ENCODE measurements at regions not wholly inside any gene's neighbourhood (a gene's known extent, or its start where the extent isn't known, plus 50 kb on each side); places are given as distances from the start of the nearest gene placed in this dataset. TPM values are rescaled to one million over a fixed set of nuclear protein-coding genes. Genes with fewer than 3 reads are reported as not detected.
A peak's percentile ranks its signal among the peaks of the same experiment; 100 is the strongest.

GRCh38 chr11:79493555-79494171, 52.8 kb upstream of the TENM4 start:
- Mint-ChIP-seq H3K27me3 (ENCODE audit: insufficient read depth, unreplicated experiment) (peaks cover 20% of the 10 kb centered on the region), H3K27ac (ENCODE audit: low read depth, unreplicated experiment) (no peak overlapping the region), H3K4me3 (ENCODE audit: unreplicated experiment) (no peak overlapping the region), H3K36me3 (ENCODE audit: insufficient read depth, unreplicated experiment) (no peaks in the 10 kb centered on the region), H3K4me1 (ENCODE audit: insufficient read depth, unreplicated experiment) (peaks cover 7% of the 10 kb centered on the region), H3K9me3 (ENCODE audit: unreplicated experiment) (no peaks in the 10 kb centered on the region)
- ChIA-PET CTCF (interaction anchor here (0.6 to 7.0 kb wide), 76 partner anchors 11 to 1745 kb away, joined by 3 to 170 read pairs (median 4); partner anchors contain the start of gene TENM4), POLR2A (no interaction called here)
- DNase-seq (ENCODE audit: unreplicated experiment), result peak; percentile 78
- intact Hi-C loops (cut with micrococcal nuclease), result loop anchor here (1.0 to 2.0 kb wide), 4 partner anchors 32 to 848 kb away; partner anchors contain the start of gene TENM4
- no TSS peak for BruUV-seq (replicated peaks)
- TF ChIP-seq CTCF (IDR thresholded peaks at IDR 0.05; ENCODE audit: unreplicated experiment), result peak; percentile 89

- peaks cover 20% of the 10 kb centered on the region for H3K27me3 Mint-ChIP-seq (ENCODE audit: insufficient read depth, unreplicated experiment)
- no peak for TF ChIP-seq CTCF (IDR thresholded peaks at IDR 0.05; ENCODE audit: unreplicated experiment)
- no peak overlapping the region for H3K27ac Mint-ChIP-seq (ENCODE audit: low read depth, unreplicated experiment)
- no TSS peak for BruUV-seq (replicated peaks)
- no peak overlapping the region for H3K4me3 Mint-ChIP-seq (ENCODE audit: unreplicated experiment)
- intact Hi-C loops (cut with micrococcal nuclease), result loop anchor here (2.0 kb wide), 1 partner anchor 51 kb away; the partner anchor contains the start of gene TENM4
- DNase-seq (ENCODE audit: unreplicated experiment), result no peak
- H3K36me3 Mint-ChIP-seq (ENCODE audit: insufficient read depth, unreplicated experiment), result no peaks in the 10 kb centered on the region
- no peaks in the 10 kb centered on the region for H3K9me3 Mint-ChIP-seq (ENCODE audit: unreplicated experiment)
- H3K4me1 Mint-ChIP-seq (ENCODE audit: insufficient read depth, unreplicated experiment), result peaks cover 5% of the 10 kb centered on the region
- ChIA-PET POLR2A (interaction anchor here (1.0 kb wide), 1 partner anchor 52 kb away, joined by 4 read pairs; no protein-coding TSS in a partner anchor), CTCF (interaction anchor here (0.6 to 7.0 kb wide), 21 partner anchors 9 to 1153 kb away, joined by 3 to 170 read pairs (median 7); partner anchors contain the start of gene TENM4)
These were observed 51.2 kb upstream of the TENM4 start for GRCh38 chr11:79492008-79492407.

Small RNAs in the stretch of these regions (microRNA-seq; reads per million reads assigned to microRNA genes)
- not detected for gene MIR4300

All from MCF 10A (cell line).